SK-N-SH (cell line): ENCODE measurements at regions not wholly inside any gene's neighbourhood (a gene's known extent, or its start where the extent isn't known, plus 50 kb on each side); places are given as distances from the start of the nearest gene placed in this dataset.

Experiments
- CHD2 ChIP-seq: fragments of 150-350 bp; IDR thresholded peaks from 2 replicates; pipeline ENCODE4 v1.6.1; 2018; ENCODE audit warnings: low read length; ENCODE audit not compliant: partially characterized antibody
- EZH2phosphoT487 ChIP-seq: fragments of 200-600 bp; sonication (generic); IDR thresholded peaks from 2 replicates; pipeline ENCODE4 v1.6.1; 2017; ENCODE audit warnings: low read depth, mixed run types, mild to moderate bottlenecking, antibody characterized with exemption, moderate library complexity, borderline replicate concordance
- FOXM1 ChIP-seq: IDR thresholded peaks from 2 replicates; pipeline ENCODE4 v1.4.0; 2012; ENCODE audit warnings: low read depth, mild to moderate bottlenecking
- MXI1 ChIP-seq: IDR thresholded peaks from 2 replicates; pipeline ENCODE4 v1.6.1; 2012; ENCODE audit warnings: mild to moderate bottlenecking, low read depth, low read length, improper control_type of control experiment
- POLR2AphosphoS5 ChIP-seq: IDR thresholded peaks from 2 replicates; pipeline ENCODE4 v1.6.1; 2012; ENCODE audit warnings: low read depth, low read length
- RAD21 ChIP-seq: IDR thresholded peaks from 2 replicates; pipeline ENCODE4 v1.6.1; 2012; ENCODE audit warnings: mild to moderate bottlenecking, low read length
- SMC3 ChIP-seq: IDR thresholded peaks from 2 replicates; pipeline ENCODE4 v1.6.1; 2012; ENCODE audit warnings: low read depth, low read length, improper control_type of control experiment
- TF ChIP-seq, protein P1 (sequence below): IDR thresholded peaks from 2 replicates; pipeline ENCODE4 v1.4.0; 2012; ENCODE audit warnings: low read depth
- TF ChIP-seq, protein P2 (sequence below): IDR thresholded peaks from 2 replicates; pipeline ENCODE4 v1.6.1; 2012; ENCODE audit warnings: mild to moderate bottlenecking, low read depth, low read length, moderate library complexity
- TF ChIP-seq, protein P3 (sequence below): fragments of 200-600 bp; sonication (generic); IDR thresholded peaks from 2 replicates; pipeline ENCODE4 v1.6.1; 2017; ENCODE audit warnings: antibody characterized with exemption, mild to moderate bottlenecking, moderate library complexity

DNA sequence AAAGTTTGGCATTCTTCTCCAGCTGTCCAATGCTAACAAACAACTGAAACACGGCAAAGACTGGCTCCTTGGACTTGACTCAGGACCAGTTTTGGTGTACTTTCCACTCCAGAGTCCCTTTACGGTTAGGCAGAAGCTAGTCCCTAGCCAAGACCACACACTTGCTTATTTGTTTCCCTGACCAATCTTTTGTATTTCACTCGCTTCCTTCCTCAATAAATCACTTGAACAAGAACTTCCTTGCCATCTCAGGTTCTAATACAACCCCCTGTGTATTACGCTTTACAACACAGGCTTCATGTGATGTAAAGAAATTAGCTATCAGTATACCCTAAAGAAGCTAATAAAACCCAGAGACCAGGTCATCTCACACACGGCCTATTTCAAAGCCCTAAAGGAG is 947.5 kb upstream of the CTNND2 start:
- TF ChIP-seq, protein P1, sequence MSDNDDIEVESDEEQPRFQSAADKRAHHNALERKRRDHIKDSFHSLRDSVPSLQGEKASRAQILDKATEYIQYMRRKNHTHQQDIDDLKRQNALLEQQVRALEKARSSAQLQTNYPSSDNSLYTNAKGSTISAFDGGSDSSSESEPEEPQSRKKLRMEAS, result no peak
- no peak for TF ChIP-seq FOXM1
- TF ChIP-seq, protein P2, sequence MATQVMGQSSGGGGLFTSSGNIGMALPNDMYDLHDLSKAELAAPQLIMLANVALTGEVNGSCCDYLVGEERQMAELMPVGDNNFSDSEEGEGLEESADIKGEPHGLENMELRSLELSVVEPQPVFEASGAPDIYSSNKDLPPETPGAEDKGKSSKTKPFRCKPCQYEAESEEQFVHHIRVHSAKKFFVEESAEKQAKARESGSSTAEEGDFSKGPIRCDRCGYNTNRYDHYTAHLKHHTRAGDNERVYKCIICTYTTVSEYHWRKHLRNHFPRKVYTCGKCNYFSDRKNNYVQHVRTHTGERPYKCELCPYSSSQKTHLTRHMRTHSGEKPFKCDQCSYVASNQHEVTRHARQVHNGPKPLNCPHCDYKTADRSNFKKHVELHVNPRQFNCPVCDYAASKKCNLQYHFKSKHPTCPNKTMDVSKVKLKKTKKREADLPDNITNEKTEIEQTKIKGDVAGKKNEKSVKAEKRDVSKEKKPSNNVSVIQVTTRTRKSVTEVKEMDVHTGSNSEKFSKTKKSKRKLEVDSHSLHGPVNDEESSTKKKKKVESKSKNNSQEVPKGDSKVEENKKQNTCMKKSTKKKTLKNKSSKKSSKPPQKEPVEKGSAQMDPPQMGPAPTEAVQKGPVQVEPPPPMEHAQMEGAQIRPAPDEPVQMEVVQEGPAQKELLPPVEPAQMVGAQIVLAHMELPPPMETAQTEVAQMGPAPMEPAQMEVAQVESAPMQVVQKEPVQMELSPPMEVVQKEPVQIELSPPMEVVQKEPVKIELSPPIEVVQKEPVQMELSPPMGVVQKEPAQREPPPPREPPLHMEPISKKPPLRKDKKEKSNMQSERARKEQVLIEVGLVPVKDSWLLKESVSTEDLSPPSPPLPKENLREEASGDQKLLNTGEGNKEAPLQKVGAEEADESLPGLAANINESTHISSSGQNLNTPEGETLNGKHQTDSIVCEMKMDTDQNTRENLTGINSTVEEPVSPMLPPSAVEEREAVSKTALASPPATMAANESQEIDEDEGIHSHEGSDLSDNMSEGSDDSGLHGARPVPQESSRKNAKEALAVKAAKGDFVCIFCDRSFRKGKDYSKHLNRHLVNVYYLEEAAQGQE, result no peak
- TF ChIP-seq MXI1, result no peak
- TF ChIP-seq, protein P3, sequence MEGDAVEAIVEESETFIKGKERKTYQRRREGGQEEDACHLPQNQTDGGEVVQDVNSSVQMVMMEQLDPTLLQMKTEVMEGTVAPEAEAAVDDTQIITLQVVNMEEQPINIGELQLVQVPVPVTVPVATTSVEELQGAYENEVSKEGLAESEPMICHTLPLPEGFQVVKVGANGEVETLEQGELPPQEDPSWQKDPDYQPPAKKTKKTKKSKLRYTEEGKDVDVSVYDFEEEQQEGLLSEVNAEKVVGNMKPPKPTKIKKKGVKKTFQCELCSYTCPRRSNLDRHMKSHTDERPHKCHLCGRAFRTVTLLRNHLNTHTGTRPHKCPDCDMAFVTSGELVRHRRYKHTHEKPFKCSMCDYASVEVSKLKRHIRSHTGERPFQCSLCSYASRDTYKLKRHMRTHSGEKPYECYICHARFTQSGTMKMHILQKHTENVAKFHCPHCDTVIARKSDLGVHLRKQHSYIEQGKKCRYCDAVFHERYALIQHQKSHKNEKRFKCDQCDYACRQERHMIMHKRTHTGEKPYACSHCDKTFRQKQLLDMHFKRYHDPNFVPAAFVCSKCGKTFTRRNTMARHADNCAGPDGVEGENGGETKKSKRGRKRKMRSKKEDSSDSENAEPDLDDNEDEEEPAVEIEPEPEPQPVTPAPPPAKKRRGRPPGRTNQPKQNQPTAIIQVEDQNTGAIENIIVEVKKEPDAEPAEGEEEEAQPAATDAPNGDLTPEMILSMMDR, result no peak
- no peak for TF ChIP-seq EZH2phosphoT487
- no peak for TF ChIP-seq POLR2AphosphoS5
- no peak for TF ChIP-seq CHD2
- no peak for TF ChIP-seq RAD21
- no peak for TF ChIP-seq SMC3
